ENCODE measurements at regions not wholly inside any gene's neighbourhood (a gene's known extent, or its start where the extent isn't known, plus 50 kb on each side); places are given as distances from the start of the nearest gene placed in this dataset.

GRCh38 chr17:72534265-72534664 is 413.4 kb downstream of the SOX9 start:
- no peak for DNase-seq
- POLR2A ChIA-PET = no interaction called here

GRCh38 chr17:72534776-72535175 is 414.0 kb downstream of the SOX9 start:
- DNase-seq = no peak
- CTCF ChIA-PET = interaction anchor here (1.5 kb wide), 1 partner anchor 22 kb away, joined by 4 read pairs; no protein-coding TSS in a partner anchor
- Mint-ChIP-seq H3K9me3 (no peaks in the 10 kb centered on the region), H3K27me3 (peaks cover 14% of the 10 kb centered on the region), H3K36me3 (ENCODE audit: low read depth) (no peaks in the 10 kb centered on the region), H3K4me1 (ENCODE audit: low read depth) (no peaks in the 10 kb centered on the region), H3K4me3 (no peak overlapping the region), H3K27ac (no peak overlapping the region)
- TF ChIP-seq, protein P1, sequence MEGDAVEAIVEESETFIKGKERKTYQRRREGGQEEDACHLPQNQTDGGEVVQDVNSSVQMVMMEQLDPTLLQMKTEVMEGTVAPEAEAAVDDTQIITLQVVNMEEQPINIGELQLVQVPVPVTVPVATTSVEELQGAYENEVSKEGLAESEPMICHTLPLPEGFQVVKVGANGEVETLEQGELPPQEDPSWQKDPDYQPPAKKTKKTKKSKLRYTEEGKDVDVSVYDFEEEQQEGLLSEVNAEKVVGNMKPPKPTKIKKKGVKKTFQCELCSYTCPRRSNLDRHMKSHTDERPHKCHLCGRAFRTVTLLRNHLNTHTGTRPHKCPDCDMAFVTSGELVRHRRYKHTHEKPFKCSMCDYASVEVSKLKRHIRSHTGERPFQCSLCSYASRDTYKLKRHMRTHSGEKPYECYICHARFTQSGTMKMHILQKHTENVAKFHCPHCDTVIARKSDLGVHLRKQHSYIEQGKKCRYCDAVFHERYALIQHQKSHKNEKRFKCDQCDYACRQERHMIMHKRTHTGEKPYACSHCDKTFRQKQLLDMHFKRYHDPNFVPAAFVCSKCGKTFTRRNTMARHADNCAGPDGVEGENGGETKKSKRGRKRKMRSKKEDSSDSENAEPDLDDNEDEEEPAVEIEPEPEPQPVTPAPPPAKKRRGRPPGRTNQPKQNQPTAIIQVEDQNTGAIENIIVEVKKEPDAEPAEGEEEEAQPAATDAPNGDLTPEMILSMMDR (IDR thresholded peaks at IDR 0.05) = no peak
- intact Hi-C loops (cut with micrococcal nuclease) = no loop called here
- POLR2A ChIA-PET = no interaction called here
- ATAC-seq = no peak

More at GRCh38 chr17:72534265-72534664, 413.4 kb downstream of the SOX9 start:
- H3K9me3 Mint-ChIP-seq = no peaks in the 10 kb centered on the region
- no peak for ATAC-seq
- H3K36me3 Mint-ChIP-seq (ENCODE audit: low read depth) = no peaks in the 10 kb centered on the region
- TF ChIP-seq, protein P1 (IDR thresholded peaks at IDR 0.05) = no peak
- H3K4me1 Mint-ChIP-seq (ENCODE audit: low read depth) = no peaks in the 10 kb centered on the region
- CTCF ChIA-PET = no interaction called here
- H3K4me3 Mint-ChIP-seq = no peak overlapping the region
- intact Hi-C loops (cut with micrococcal nuclease) = no loop called here
- no peak overlapping the region for H3K27ac Mint-ChIP-seq
- peaks cover 10% of the 10 kb centered on the region for H3K27me3 Mint-ChIP-seq

DNA sequence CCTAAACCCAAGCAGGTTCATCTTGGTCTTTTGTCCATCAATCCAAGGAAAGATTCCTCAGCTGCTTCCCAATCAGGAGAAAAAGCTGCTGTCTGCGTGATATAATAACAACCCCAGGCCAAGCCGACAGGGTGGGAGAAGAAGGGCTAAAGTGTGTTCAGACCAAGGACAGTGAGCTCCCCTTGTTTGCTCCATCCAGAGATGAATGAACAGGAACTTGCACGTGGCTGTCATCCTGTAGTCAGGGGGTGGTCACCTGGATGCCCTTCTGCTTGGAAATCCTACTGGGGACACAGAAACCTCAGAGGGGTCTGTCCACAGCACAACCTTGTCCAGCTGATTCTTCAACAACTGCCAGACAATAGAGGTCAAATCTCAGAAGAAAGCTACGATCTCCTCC is 414.5 kb downstream of the SOX9 start:
- CTCF ChIA-PET = interaction anchor here (1.5 kb wide), 1 partner anchor 21 kb away, joined by 4 read pairs; no protein-coding TSS in a partner anchor
- H3K27me3 Mint-ChIP-seq = peaks cover 16% of the 10 kb centered on the region
- intact Hi-C loops (cut with micrococcal nuclease) = no loop called here
- no peak for ATAC-seq
- H3K36me3 Mint-ChIP-seq (ENCODE audit: low read depth) = no peaks in the 10 kb centered on the region
- POLR2A ChIA-PET = no interaction called here
- no peak for DNase-seq
- no peak overlapping the region for H3K4me3 Mint-ChIP-seq
- H3K9me3 Mint-ChIP-seq = no peaks in the 10 kb centered on the region
- peaks cover 2% of the 10 kb centered on the region for H3K4me1 Mint-ChIP-seq (ENCODE audit: low read depth)
- no peak overlapping the region for H3K27ac Mint-ChIP-seq
- TF ChIP-seq, protein P1 (IDR thresholded peaks at IDR 0.05) = no peak

DNA sequence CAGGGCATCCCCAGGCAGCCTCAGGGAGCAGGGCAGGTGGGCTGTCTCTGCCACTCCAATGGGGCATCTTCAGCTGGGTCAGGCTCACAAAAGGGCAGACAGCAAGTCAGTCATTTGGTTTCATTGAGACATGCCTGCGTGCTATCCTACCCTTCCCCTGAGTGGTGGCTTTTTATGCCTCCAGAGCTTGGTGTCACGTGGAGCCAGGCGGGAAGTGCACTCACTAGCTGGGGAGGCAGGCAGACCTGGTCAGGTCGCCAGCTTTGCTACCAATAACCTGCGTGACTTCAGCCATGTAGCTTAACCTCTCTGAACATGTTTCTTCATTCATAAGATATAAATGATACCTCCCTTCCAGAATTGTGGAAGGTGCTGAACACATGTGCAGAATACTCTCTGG is 415.0 kb downstream of the SOX9 start:
- ChIA-PET POLR2A (no interaction called here), CTCF (interaction anchor here (1.5 kb wide), 1 partner anchor 21 kb away, joined by 4 read pairs; no protein-coding TSS in a partner anchor)
- Mint-ChIP-seq H3K4me1 (ENCODE audit: low read depth) (peaks cover 4% of the 10 kb centered on the region), H3K4me3 (no peak overlapping the region), H3K27me3 (peaks cover 18% of the 10 kb centered on the region), H3K27ac (no peak overlapping the region), H3K36me3 (ENCODE audit: low read depth) (no peaks in the 10 kb centered on the region), H3K9me3 (no peaks in the 10 kb centered on the region)
- intact Hi-C loops (cut with micrococcal nuclease) = no loop called here
- TF ChIP-seq, protein P1 (IDR thresholded peaks at IDR 0.05) = no peak
- no peak for ATAC-seq
- DNase-seq = no peak

GRCh38 chr17:72536788-72537187 is 416.0 kb downstream of the SOX9 start:
- H3K9me3 Mint-ChIP-seq = no peaks in the 10 kb centered on the region
- no peak for ATAC-seq
- H3K36me3 Mint-ChIP-seq (ENCODE audit: low read depth) = no peaks in the 10 kb centered on the region
- TF ChIP-seq, protein P1 (IDR thresholded peaks at IDR 0.05) = no peak
- no peak overlapping the region for H3K4me3 Mint-ChIP-seq
- intact Hi-C loops (cut with micrococcal nuclease) = no loop called here
- ChIA-PET CTCF (no interaction called here), POLR2A (no interaction called here)
- DNase-seq = no peak
- H3K27ac Mint-ChIP-seq = no peak overlapping the region
- peaks cover 21% of the 10 kb centered on the region for H3K27me3 Mint-ChIP-seq
- peaks cover 5% of the 10 kb centered on the region for H3K4me1 Mint-ChIP-seq (ENCODE audit: low read depth)

Measured in activated CD8-positive, alpha-beta T cell treated with anti-CD3 and anti-CD28 coated beads for 36 hours (primary cell).